Skin of body (tissue), 1 donor: ENCODE measurements at regions not wholly inside any gene's neighbourhood (a gene's known extent, or its start where the extent isn't known, plus 50 kb on each side); places are given as distances from the start of the nearest gene placed in this dataset.

ENCODE experiments used
- DNase-seq: peaks from one replicate; lab custom pipeline; 2025; lab: John Stamatoyannopoulos, UW

- no peak for DNase-seq
Observed at GRCh38 chr11:8826139-8826786, 84.7 kb upstream of the AKIP1 start.

GRCh38 chr11:8826901-8827560, 84.0 kb upstream of the AKIP1 start:
- no peak for DNase-seq

DNA sequence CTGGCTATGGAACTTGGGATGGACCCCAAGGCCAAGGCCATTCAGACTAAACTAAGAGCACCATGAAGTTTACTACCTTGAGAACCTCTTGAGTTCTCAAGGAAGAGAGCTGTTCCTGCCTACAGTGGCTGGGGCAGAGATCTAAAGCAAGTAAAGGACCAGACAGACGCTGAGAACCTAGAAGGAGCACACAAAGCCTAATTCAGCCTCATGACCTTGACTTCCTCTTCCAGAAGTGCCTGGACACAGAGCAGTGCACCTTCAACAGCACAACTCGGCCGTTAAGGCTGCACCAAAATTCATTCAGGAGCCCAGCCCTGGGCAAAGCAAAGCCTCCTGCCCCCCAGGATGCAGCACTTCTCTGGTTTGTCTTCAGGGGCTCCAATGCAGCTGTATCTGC, 82.9 kb upstream of the AKIP1 start:
- no peak for DNase-seq

DNA sequence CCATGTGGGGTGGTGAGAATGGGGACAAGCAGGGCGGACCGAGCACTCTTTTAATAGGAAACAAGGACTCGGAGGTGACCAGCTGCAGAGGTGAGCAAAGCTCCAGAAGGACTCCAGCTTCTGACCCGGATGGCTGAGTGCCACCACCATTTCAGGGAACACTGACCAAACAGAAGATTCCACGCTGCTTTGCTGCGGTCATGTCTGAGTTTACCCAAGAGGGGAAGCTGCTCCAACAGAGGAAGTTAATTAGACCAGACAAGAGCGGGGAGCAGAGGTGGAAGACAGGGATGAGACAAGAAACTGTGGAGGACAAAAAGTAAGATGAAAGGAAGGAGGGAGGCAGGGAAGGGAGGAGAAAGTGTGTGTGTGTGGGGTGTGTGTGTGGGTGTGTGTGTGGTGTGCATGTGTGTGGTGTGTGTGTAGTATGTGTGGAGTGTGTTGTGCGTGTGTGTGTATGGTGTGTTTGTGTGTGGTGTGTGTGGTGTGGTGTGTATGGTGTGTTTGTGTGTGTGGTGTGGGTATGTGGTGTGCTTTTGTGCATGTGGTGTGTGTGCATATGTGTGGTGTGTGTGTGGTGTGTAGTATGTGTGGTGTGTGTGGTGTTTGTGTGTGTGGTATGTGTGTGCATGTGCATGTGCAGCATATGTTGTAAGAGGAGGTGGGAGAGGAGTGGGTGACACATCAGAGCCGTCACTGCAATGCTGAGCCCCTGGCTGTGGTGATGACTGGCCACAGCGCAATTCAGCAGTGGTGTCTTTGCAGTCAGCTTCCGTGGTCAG, 82.2 kb upstream of the AKIP1 start:
- no peak for DNase-seq

DNA sequence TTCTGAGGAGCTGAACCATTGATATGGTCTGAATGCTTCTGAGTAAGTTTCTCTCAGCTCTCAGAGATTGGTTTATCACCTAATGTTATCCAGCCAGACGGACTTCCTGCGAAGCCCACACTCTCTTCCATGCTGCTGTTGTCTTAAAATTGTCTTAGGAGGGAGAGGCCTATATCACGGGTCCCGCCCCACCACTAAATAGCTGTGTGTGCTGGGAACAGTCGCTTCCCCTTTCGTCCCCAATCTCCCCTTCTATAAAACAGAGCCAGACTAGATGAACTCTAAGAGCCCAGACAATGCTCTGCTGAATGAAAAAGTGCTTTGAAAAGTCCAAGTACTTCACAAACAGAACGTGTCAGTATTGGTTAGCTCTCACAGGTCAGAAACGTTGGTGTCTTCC, 81.4 kb upstream of the AKIP1 start:
- no peak for DNase-seq

GRCh38 chr11:8830641-8831040, 80.3 kb upstream of the AKIP1 start:
- no peak for DNase-seq

- DNase-seq: no peak
Observed at GRCh38 chr11:8831861-8832260, 79.1 kb upstream of the AKIP1 start.

DNA sequence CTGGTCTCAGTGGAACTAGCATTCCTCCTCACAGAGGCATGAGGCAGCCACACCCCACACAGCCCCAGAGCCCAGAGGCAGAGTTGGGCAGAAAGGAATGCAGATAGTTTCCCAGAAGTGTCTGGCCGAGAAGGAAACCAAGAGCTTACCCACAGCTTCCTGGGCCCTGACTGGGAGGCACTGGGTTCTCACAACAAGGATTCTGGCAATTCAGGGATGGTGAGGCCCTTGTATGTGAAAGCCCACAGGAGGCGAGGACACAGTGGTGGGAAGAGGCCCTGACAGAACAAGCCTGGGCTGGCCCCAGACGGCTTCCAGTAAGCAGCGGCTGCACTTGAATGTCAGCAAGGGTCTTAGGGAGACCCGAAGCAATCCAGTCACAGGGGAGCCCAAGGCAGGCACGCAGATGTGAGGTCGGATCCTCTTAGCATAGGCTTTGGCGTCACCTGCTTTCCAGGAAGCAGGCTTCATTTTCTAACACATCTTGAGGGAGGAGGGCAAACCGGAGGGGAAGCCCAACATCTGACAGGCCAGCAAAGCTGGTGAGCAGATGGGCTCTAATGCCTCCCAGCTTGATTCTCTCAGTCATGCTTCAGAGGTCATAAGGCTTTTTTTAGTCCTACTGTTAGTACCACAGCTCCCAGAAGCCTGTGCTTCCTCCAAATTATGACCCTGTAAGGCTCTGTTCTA, 78.3 kb upstream of the AKIP1 start:
- peak; percentile 84 for DNase-seq

GRCh38 chr11:8833568-8834315, 77.2 kb upstream of the AKIP1 start:
- DNase-seq: no peak

DNA sequence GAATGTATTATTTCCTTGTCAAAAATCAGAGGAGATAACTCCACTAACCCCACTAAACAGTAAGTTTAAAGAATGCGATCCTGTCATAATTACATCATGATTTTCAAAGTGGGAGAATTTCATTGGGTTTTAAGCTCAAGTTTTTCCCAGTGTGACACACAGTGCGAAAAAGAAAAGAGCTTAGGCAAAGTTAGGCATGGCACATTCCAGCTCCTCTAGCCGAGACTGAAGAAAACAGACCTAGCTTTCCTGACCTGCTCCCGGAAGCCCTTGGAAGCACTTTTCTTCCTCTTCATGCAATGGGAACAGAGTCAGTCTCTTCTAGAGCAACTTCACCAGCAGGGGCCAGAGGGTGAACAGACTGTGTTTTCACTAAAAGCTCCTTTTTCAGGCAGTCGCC, 76.6 kb upstream of the AKIP1 start:
- no peak for DNase-seq

DNA sequence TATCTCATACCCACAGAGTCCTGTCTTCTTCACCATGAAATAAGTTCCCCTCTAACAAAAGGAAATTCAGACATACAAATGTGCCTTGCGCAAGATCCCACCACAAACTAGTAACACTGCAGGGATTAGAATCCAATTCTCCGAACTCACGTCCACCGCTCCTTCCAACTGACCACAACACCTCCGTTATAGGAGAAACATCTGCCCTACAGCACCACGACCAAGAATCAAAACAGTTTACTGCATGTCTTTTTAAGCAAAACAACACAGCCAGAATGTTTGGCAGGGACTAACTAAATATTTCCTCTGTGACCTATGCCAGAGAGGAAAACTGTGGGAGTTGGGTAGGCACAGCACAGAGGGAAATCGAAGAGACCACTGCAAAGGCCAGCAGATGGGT, 72.7 kb upstream of the AKIP1 start:
- no peak for DNase-seq

DNA sequence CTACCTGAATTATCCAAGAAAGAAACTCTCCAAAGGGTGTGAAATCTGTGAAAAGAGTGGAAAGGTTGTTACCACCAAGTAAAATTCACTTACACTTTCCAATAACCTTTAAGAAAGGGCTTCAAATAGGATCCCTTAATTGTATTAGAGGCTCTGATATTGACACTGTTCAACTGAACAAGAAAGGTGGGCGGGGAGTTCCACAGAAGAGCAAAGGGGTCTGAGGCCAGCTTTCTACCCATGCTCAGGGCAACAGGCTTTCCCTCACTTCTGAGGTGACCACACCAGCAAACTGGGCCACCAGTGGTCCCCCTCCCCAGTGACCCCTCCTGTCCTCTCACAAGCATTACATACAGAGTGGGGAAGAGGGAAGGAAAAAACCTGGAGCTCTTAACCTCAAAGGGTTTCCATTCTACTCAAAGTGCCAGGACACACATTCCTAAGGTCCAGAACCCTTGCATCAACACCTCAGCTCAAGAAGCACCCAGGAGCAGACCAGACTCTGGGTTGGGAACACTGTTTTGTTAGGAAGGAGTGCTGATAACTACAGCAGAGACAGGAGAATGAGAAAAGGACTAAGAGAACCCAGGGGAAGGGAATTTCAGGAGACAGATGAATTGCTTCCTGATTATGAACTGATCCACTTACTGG, 71.6 kb upstream of the AKIP1 start:
- DNase-seq: no peak

GRCh38 chr11:8839957-8840945, 70.7 kb upstream of the AKIP1 start:
- DNase-seq: no peak

DNA sequence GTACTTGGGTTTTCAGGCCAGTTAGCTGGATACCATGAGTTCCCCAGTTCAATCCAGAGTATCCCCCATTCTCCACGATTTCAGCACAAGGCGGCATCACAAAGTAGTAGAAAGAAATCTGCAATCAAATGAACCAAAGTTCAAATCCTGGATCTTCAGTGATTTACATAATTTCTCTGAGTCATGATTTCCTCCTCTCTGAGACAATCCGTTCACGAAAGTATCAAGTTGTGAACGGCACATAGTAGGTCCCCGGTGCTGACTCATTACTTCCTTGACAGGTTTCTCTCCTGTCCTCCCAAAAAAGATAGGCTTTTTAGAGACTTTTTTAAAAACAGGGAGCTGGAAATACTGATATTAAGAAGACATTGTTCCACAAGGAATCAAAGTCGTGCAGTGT, 69.1 kb upstream of the AKIP1 start:
- DNase-seq: no peak

DNA sequence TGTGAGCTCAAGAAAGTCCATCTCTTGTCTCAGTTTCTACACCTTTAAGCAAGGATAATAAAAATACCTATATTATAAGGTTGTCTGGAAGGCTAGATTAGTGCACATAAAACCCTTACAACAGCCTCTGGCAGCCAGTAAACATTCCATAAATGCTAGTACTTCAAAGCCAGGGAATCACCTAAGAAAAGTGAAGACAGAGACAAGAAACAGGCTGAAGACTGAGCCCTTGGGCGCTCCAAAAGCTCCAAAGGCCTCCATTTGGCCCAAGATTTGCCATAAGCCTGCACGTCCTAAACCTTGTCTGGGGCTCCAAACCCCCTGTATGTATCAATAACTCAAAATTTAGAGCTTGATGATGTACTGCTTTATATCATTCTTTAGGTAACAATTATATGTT, 52.2 kb upstream of the AKIP1 start:
- no peak for DNase-seq
